H9 (cell line): ENCODE measurements at regions not wholly inside any gene's neighbourhood (a gene's known extent, or its start where the extent isn't known, plus 50 kb on each side); places are given as distances from the start of the nearest gene placed in this dataset.

Experiments
- DNase-seq: peaks from one replicate; pipeline ENCODE4 v3.0.0-alpha.2; 2017
- H2AFZ ChIP-seq: one replicate; pipeline ENCODE4 v1.6.1; 2013; ENCODE audit warnings: mild to moderate bottlenecking, low read length, control low read depth, moderate library complexity
- H2AK5ac ChIP-seq: 2 replicates; pipeline ENCODE4 v1.6.1; 2013; ENCODE audit warnings: low read length, control low read depth, mixed read lengths; ENCODE audit not compliant: insufficient read length
- H2BK120ac ChIP-seq: one replicate; pipeline ENCODE4 v1.6.1; 2013; ENCODE audit warnings: low read depth, mild to moderate bottlenecking, low read length, control low read depth, inconsistent platforms; ENCODE audit not compliant: poor library complexity, severe bottlenecking
- H2BK12ac ChIP-seq: 2 replicates; pipeline ENCODE4 v1.6.1; 2013; ENCODE audit warnings: low read length, control low read depth, mixed read lengths, low read depth; ENCODE audit not compliant: insufficient read length
- H2BK15ac ChIP-seq: 2 replicates; pipeline ENCODE4 v1.6.1; 2013; ENCODE audit warnings: low read depth, low read length, control low read depth
- H2BK20ac ChIP-seq: one replicate; pipeline ENCODE4 v1.6.1; 2013; ENCODE audit warnings: low read depth, mild to moderate bottlenecking, low read length, control low read depth, inconsistent platforms; ENCODE audit not compliant: poor library complexity, severe bottlenecking
- H2BK5ac ChIP-seq: 2 replicates; pipeline ENCODE4 v1.6.1; 2013; ENCODE audit warnings: low read length, control low read depth, mixed read lengths; ENCODE audit not compliant: insufficient read length
- H3K14ac ChIP-seq: 2 replicates; pipeline ENCODE4 v1.6.1; 2013; ENCODE audit warnings: low read length, control low read depth; ENCODE audit not compliant: insufficient read depth
- H3K18ac ChIP-seq: 2 replicates; pipeline ENCODE4 v1.6.1; 2013; ENCODE audit warnings: low read depth, mild to moderate bottlenecking, mixed read lengths, low read length, control low read depth; ENCODE audit not compliant: insufficient read length
- H3K23ac ChIP-seq: 2 replicates; pipeline ENCODE4 v1.6.1; 2013; ENCODE audit warnings: low read length, control low read depth, mixed read lengths, low read depth; ENCODE audit not compliant: insufficient read length
- H3K23me2 ChIP-seq: 2 replicates; pipeline ENCODE4 v1.6.1; 2013; ENCODE audit warnings: low read depth, mild to moderate bottlenecking, mixed read lengths, low read length, control low read depth; ENCODE audit not compliant: insufficient read length, poor library complexity, severe bottlenecking
- H3K27ac ChIP-seq: 2 replicates; pipeline ENCODE4 v1.5.1; 2013; ENCODE audit warnings: low read length, control low read depth, mixed read lengths, low read depth; ENCODE audit not compliant: insufficient read length
- H3K27me3 ChIP-seq: 2 replicates; pipeline ENCODE4 v1.6.1; 2013; ENCODE audit warnings: low read length, control low read depth, inconsistent platforms; ENCODE audit not compliant: insufficient read depth
- H3K4ac ChIP-seq: 2 replicates; pipeline ENCODE4 v1.6.1; 2013; ENCODE audit warnings: low read depth, mild to moderate bottlenecking, control low read depth, inconsistent platforms, low read length, moderate library complexity
- H3K4me1 ChIP-seq: 2 replicates; pipeline ENCODE4 v1.6.1; 2013; ENCODE audit warnings: low read length, control low read depth, inconsistent platforms; ENCODE audit not compliant: insufficient read depth
- H3K4me2 ChIP-seq: 2 replicates; pipeline ENCODE4 v1.6.1; 2013; ENCODE audit warnings: low read length, control low read depth, mixed read lengths; ENCODE audit not compliant: insufficient read length, insufficient read depth
- H3K56ac ChIP-seq: 2 replicates; pipeline ENCODE4 v1.6.1; 2013; ENCODE audit warnings: low read depth, mild to moderate bottlenecking, mixed read lengths, low read length, control low read depth; ENCODE audit not compliant: insufficient read length
- H3K79me1 ChIP-seq: 2 replicates; pipeline ENCODE4 v1.6.1; 2013; ENCODE audit warnings: low read depth, mild to moderate bottlenecking, moderate library complexity, low read length, control low read depth, inconsistent platforms; ENCODE audit not compliant: insufficient read depth, poor library complexity, severe bottlenecking
- H3K79me2 ChIP-seq: 2 replicates; pipeline ENCODE4 v1.6.1; 2013; ENCODE audit warnings: low read length, control low read depth, inconsistent platforms; ENCODE audit not compliant: insufficient read depth
- H3K9ac ChIP-seq: 2 replicates; pipeline ENCODE4 v1.6.1; 2013; ENCODE audit warnings: low read length, control low read depth, mixed read lengths; ENCODE audit not compliant: insufficient read length; ENCODE audit errors: extremely low read depth
- H3K9me3 ChIP-seq: one replicate; pipeline ENCODE4 v1.6.1; 2013; ENCODE audit warnings: low read depth, low read length, inconsistent platforms; ENCODE audit not compliant: control insufficient read depth
- H3T11ph ChIP-seq: one replicate; pipeline ENCODE4 v1.6.1; 2013; ENCODE audit warnings: mild to moderate bottlenecking, low read length, control low read depth, inconsistent platforms
- H4K20me1 ChIP-seq: one replicate; pipeline ENCODE4 v1.6.1; 2013; ENCODE audit not compliant: control insufficient read depth, insufficient read length, insufficient read depth
- H4K5ac ChIP-seq: 2 replicates; pipeline ENCODE4 v1.6.1; 2013; ENCODE audit warnings: low read depth, mild to moderate bottlenecking, mixed read lengths, low read length, control low read depth; ENCODE audit not compliant: insufficient read length
- H4K8ac ChIP-seq: replicated peaks from 2 replicates; pipeline ENCODE4 v1.6.1; 2013; ENCODE audit warnings: low read length, control low read depth, mixed read lengths, low read depth; ENCODE audit not compliant: insufficient read length
- H4K91ac ChIP-seq: 2 replicates; pipeline ENCODE4 v1.6.1; 2013; ENCODE audit warnings: low read depth, mild to moderate bottlenecking, moderate library complexity, mixed read lengths, low read length, control low read depth; ENCODE audit not compliant: insufficient read length
- H3K27ac Mint-ChIP-seq, 3 experiments: 2 replicates in 2 of 3; 3 replicates in 1 of 3; pipeline ENCODE4 v1.8.0; 2020 to 2021; ENCODE audit warnings: mixed read lengths in 3 of 3, mild to moderate bottlenecking in 1 of 3, moderate library complexity in 1 of 3
- H3K27me3 Mint-ChIP-seq: 2 replicates; pipeline ENCODE4 v1.8.0; 2021; ENCODE audit warnings: low read depth, mild to moderate bottlenecking, moderate library complexity, mixed read lengths
- H3K36me3 Mint-ChIP-seq, 3 experiments: 2 replicates in 2 of 3; 3 replicates in 1 of 3; pipeline ENCODE4 v1.8.0; 2020 to 2021; ENCODE audit warnings: low read depth in 3 of 3, mixed read lengths in 3 of 3; ENCODE audit not compliant: insufficient read depth in 1 of 3
- H3K4me1 Mint-ChIP-seq, 2 experiments: 2 replicates each; pipeline ENCODE4 v1.8.0; 2020; ENCODE audit warnings: mixed read lengths in 2 of 2
- H3K4me3 Mint-ChIP-seq, 2 experiments: 2 replicates in 1 of 2; 3 replicates in 1 of 2; pipeline ENCODE4 v1.8.0; 2020 to 2021; ENCODE audit warnings: mild to moderate bottlenecking in 2 of 2, mixed read lengths in 2 of 2, moderate library complexity in 1 of 2
- H3K9me3 Mint-ChIP-seq, 2 experiments: 2 replicates in 1 of 2; 3 replicates in 1 of 2; pipeline ENCODE4 v1.8.0; 2020; ENCODE audit warnings: mild to moderate bottlenecking in 2 of 2, mixed read lengths in 2 of 2, moderate library complexity in 1 of 2
- CTCF ChIP-seq: fragments of 200-600 bp; sonication (generic); conservative IDR thresholded peaks from 3 replicates; pipeline ENCODE4 v1.8.0; 2021; ENCODE audit warnings: antibody characterized with exemption, mild to moderate bottlenecking

DNA sequence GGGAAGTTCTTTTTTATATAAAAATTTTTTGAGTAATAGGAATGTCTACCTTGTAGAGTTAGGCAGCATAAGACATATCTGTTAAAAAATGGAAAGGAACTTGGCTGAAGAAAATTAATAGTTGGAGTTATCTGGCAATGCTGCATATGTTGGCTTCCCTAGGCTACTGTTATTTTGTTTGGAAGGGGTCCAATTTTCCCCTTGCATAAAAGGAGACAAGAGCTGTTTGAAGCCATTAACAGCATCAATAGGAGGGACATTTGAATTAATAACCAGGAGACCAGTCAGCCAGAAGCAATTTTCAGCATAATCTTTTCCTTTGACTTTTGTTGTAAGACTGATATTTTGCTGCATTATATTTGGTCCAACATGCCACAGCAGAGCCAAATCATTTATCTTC lies 80.9 kb upstream of the TAB2 start:
- no peaks in the 10 kb centered on the region for H4K20me1 ChIP-seq
- no peaks in the 10 kb centered on the region for H3K9me3 ChIP-seq
- H2BK120ac ChIP-seq, result no peak overlapping the region
- no peaks in the 10 kb centered on the region for H3K23me2 ChIP-seq
- H2AFZ ChIP-seq, result no peak overlapping the region
- no peak overlapping the region for H2BK20ac ChIP-seq
- H4K91ac ChIP-seq, result no peak overlapping the region
- H3K79me1 ChIP-seq, result no peaks in the 10 kb centered on the region
- no peaks in the 10 kb centered on the region for H3K27me3 ChIP-seq
- no peak for TF ChIP-seq CTCF
- no peak overlapping the region for H2AK5ac ChIP-seq
- no peak overlapping the region for H3K4ac ChIP-seq
- no peak overlapping the region for H3K23ac ChIP-seq
- H3K18ac ChIP-seq, result no peak overlapping the region
- Mint-ChIP-seq H3K27me3 (no peaks in the 10 kb centered on the region), H3K4me3 (no peak overlapping the region), H3K4me1 (peaks cover 14 to 21% of the 10 kb centered on the region in 2 experiments), H3K36me3 (no peaks in the 10 kb centered on the region), H3K27ac (no peak overlapping the region), H3K9me3 (peaks cover 0 to 1% of the 10 kb centered on the region in 2 experiments; a peak in 1 of 5 replicates)
- H2BK15ac ChIP-seq, result no peak overlapping the region
- no peak overlapping the region for H3K27ac ChIP-seq
- no peak overlapping the region for H3T11ph ChIP-seq
- no peak overlapping the region for H4K5ac ChIP-seq
- H2BK12ac ChIP-seq, result no peak overlapping the region
- H3K9ac ChIP-seq, result no peak overlapping the region
- no peak overlapping the region for H3K4me2 ChIP-seq
- H3K56ac ChIP-seq, result no peak overlapping the region
- no peak overlapping the region for H3K14ac ChIP-seq
- no peaks in the 10 kb centered on the region for H3K4me1 ChIP-seq
- no peak overlapping the region for H2BK5ac ChIP-seq
- no peak for DNase-seq
- no peaks in the 10 kb centered on the region for H3K79me2 ChIP-seq
- no peak overlapping the region for H4K8ac ChIP-seq
